Neural crest cell (in vitro differentiated cells): ENCODE measurements at regions not wholly inside any gene's neighbourhood (a gene's known extent, or its start where the extent isn't known, plus 50 kb on each side); places are given as distances from the start of the nearest gene placed in this dataset.
"Not testable (repeated sequence)": the region's sequence is repeated elsewhere in the genome, so short reads cannot be mapped to it uniquely, and the experiment has no call there.

Experiments
- DNase-seq: peaks from one replicate; pipeline ENCODE4 v3.0.0; 2021; ENCODE audit warnings: low read depth, mixed read lengths, low spot score
- H3K27ac Mint-ChIP-seq: one replicate; pipeline ENCODE4 v1.8.0; 2021; ENCODE audit warnings: mild to moderate bottlenecking, mixed read lengths; ENCODE audit not compliant: unreplicated experiment
- H3K27me3 Mint-ChIP-seq: 2 replicates; pipeline ENCODE4 v1.8.0; 2021; ENCODE audit warnings: low read depth, mild to moderate bottlenecking, mixed read lengths
- H3K36me3 Mint-ChIP-seq: 2 replicates; pipeline ENCODE4 v1.8.0; 2021; ENCODE audit warnings: low read depth, mild to moderate bottlenecking, mixed read lengths
- H3K4me1 Mint-ChIP-seq: 2 replicates; pipeline ENCODE4 v1.8.0; 2021; ENCODE audit warnings: mixed read lengths
- H3K4me3 Mint-ChIP-seq: one replicate; pipeline ENCODE4 v1.8.0; 2021; ENCODE audit warnings: mild to moderate bottlenecking, mixed read lengths
- H3K9me3 Mint-ChIP-seq: 2 replicates; pipeline ENCODE4 v1.8.0; 2021; ENCODE audit warnings: mixed read lengths
- TF ChIP-seq, protein P1 (sequence below): fragments of 200-600 bp; sonication (generic); conservative IDR thresholded peaks from 2 replicates; pipeline ENCODE4 v1.5.0; 2021; ENCODE audit warnings: antibody characterized with exemption, mild to moderate bottlenecking

DNA sequence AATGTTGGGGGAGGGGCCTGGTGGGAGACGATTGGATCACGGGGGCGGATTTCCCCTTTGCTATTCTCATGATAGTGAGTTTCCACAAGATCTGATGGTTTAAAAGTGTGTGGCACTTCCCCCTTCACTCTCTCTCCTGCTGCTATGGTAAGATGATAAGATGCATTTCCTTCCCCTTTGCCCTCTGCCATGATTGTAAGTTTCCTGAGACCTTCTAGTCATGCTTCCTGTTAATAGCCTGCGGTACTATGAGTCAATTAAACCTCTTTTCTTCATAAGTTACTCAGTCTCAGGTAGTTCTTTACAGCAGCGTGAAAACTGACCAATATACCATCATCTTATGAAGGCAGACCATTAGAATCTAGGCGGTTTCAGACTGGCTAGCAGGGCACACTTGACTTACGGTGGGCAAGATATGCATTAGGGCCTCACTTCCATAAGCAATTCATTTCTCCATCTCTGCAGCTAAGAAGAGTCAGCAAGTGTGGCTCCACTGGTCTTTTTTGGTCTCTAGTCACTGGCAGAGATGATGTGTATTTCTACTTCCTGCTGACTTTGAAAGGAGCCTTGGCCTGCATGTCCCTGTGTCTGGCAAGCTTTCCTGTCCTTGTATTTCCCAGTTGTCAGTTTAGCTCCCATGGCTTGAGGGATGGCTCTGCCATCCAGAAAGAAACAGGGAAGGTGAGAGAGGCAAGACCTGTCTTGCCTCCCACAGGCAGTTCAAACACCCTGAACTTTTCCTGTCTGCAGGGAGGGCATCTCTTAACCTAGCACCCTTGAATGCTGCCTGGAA, 109.0 kb upstream of the ADAMTS9 start:
- Mint-ChIP-seq H3K27me3 (no peaks in the 10 kb centered on the region), H3K4me1 (no peaks in the 10 kb centered on the region), H3K4me3 (no peak overlapping the region), H3K36me3 (no peaks in the 10 kb centered on the region), H3K27ac (no peak overlapping the region), H3K9me3 (no peaks in the 10 kb centered on the region)
- no peak for DNase-seq
- TF ChIP-seq, protein P1, sequence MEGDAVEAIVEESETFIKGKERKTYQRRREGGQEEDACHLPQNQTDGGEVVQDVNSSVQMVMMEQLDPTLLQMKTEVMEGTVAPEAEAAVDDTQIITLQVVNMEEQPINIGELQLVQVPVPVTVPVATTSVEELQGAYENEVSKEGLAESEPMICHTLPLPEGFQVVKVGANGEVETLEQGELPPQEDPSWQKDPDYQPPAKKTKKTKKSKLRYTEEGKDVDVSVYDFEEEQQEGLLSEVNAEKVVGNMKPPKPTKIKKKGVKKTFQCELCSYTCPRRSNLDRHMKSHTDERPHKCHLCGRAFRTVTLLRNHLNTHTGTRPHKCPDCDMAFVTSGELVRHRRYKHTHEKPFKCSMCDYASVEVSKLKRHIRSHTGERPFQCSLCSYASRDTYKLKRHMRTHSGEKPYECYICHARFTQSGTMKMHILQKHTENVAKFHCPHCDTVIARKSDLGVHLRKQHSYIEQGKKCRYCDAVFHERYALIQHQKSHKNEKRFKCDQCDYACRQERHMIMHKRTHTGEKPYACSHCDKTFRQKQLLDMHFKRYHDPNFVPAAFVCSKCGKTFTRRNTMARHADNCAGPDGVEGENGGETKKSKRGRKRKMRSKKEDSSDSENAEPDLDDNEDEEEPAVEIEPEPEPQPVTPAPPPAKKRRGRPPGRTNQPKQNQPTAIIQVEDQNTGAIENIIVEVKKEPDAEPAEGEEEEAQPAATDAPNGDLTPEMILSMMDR: no peak

DNA sequence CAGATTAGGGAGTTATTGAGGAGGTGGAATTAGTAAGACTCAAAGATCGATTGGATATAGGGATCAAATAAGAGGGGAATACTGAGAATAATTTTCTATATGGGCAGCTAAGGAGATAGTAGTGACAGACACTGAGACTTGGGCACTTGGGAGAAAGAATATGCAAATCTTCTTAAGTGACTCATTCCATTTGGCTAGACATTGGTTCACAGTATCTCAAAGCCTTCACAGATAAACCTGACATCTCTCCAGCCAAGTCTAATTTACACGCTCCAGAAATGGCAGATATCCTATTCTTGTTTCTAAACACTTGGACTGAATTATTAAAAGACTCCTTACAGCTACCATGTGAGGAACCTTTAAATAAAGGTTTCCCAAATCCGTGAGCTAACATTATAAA, 104.6 kb upstream of the ADAMTS9 start:
- no peaks in the 10 kb centered on the region for H3K36me3 Mint-ChIP-seq
- TF ChIP-seq, protein P1: no peak
- no peak for DNase-seq
- H3K27me3 Mint-ChIP-seq: no peaks in the 10 kb centered on the region
- no peak overlapping the region for H3K4me3 Mint-ChIP-seq
- H3K27ac Mint-ChIP-seq: no peak overlapping the region
- H3K9me3 Mint-ChIP-seq: no peaks in the 10 kb centered on the region
- no peaks in the 10 kb centered on the region for H3K4me1 Mint-ChIP-seq

DNA sequence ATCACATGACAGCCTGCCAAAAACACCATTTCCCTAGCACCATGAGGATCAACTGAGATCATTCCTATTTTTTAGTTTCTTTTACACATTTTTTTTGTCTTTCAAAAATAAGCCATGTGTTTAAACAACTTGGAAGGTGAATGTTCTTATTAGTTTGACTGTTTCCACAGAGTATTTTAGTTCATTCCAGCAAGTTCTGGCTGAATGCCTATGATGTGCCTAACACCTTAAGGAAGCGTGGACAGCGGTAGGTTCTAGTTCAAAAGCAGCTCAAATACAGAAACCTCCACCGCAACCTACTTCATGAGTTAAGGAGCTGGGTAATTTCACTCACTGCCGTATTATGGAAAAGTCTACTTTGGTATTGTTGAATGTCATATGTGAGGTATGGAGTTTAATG, 101.3 kb upstream of the ADAMTS9 start:
- no peak overlapping the region for H3K27ac Mint-ChIP-seq

DNA sequence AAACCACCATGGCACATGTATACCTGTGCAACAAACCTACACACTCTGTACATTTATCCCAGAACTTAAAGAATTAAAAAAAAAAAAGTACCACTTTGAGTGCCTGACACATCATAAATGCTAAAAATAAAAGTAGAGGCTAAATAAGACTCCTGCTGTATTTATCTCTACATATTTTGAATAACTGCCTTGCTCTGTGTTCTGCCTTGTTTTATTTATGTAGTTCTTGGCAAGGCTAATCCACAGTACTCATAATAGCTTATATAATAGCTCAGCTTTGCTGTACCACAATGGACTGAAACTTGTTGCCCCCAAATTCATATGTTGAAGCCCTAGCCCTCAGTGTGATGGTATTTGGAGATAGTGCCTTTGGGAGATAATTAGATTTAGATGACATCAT, 95.4 kb upstream of the ADAMTS9 start:
- Mint-ChIP-seq H3K4me1 (no peaks in the 10 kb centered on the region), H3K9me3 (peaks cover 35% of the 10 kb centered on the region), H3K36me3 (peaks cover 16% of the 10 kb centered on the region), H3K4me3 (no peak overlapping the region), H3K27ac (no peak overlapping the region), H3K27me3 (no peaks in the 10 kb centered on the region)
- TF ChIP-seq, protein P1: no peak
- DNase-seq: no peak

More for the DNA sequence above, 101.3 kb upstream of the ADAMTS9 start:
- TF ChIP-seq, protein P1: no peak
- Mint-ChIP-seq H3K36me3 (no peaks in the 10 kb centered on the region), H3K4me1 (no peaks in the 10 kb centered on the region), H3K4me3 (no peak overlapping the region), H3K9me3 (peaks cover 4% of the 10 kb centered on the region), H3K27me3 (no peaks in the 10 kb centered on the region)
- DNase-seq: no peak

DNA sequence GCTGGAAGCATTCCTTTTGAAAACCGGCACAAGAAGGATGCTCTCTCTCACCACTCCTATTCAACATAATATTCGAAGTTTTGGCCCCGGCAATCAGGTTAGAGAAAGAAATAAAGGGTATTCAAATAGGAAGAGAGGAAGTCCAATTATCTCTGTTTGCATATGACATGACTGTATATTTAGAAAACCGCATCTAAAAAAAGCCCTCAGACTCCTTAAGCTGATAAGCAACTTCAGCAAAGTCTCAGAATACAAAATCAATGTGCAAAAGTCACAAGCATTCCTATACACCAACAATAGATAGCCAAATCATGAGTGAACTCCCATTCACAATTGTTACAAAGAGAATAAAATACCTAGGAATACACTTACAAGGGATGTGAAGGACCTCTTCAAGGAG, 93.1 kb upstream of the ADAMTS9 start:
- not testable (repeated sequence) for H3K27ac Mint-ChIP-seq, DNase-seq, H3K4me3 Mint-ChIP-seq, H3K27me3 Mint-ChIP-seq, H3K4me1 Mint-ChIP-seq
- H3K9me3 Mint-ChIP-seq: peaks cover 39% of the 10 kb centered on the region
- peaks cover 20% of the 10 kb centered on the region for H3K36me3 Mint-ChIP-seq

DNA sequence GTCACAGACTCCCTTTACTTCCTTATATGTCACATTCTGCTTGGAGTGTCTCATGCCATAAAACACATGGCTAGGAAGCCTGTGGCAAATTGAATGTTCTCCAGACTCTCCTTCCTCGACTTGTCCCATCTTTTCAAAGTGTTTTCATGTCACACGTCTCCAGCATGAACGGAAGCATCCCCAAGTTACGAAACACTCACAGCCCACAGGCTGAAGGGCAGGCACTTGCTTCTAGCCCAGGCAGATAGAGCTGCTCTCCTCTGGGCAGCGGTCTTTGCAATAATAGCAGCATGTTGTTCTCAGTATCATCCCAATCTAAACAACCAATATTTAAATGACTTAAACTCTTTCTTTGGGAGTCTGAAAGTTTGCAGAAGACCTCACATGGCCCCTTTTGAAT, 85.3 kb upstream of the ADAMTS9 start:
- no peaks in the 10 kb centered on the region for H3K27me3 Mint-ChIP-seq
- TF ChIP-seq, protein P1: no peak
- H3K27ac Mint-ChIP-seq: no peak overlapping the region
- peaks cover 3% of the 10 kb centered on the region for H3K9me3 Mint-ChIP-seq
- no peaks in the 10 kb centered on the region for H3K4me1 Mint-ChIP-seq
- DNase-seq: no peak
- H3K36me3 Mint-ChIP-seq: peaks cover 3% of the 10 kb centered on the region
- no peak overlapping the region for H3K4me3 Mint-ChIP-seq
